Stimulated activated CD4-positive, alpha-beta T cell treated with anti-CD3 and anti-CD28 coated beads, Interleukin-1b, Interleukin-23, amount 100 ng/mL, for 1 hour (primary cell): ENCODE measurements at regions not wholly inside any gene's neighbourhood (a gene's known extent, or its start where the extent isn't known, plus 50 kb on each side); places are given as distances from the start of the nearest gene placed in this dataset.
"Not testable (repeated sequence)": the region's sequence is repeated elsewhere in the genome, so short reads cannot be mapped to it uniquely, and the experiment has no call there.

Experiments
- DNase-seq, 2 donors: peaks; one replicate each; pipeline ENCODE4 v3.0.0-alpha.2; 2020; ENCODE audit warnings: low read depth in 2 of 2

GRCh38 chr6:25157842-25158241, 121.3 kb upstream of the CARMIL1 start:
- DNase-seq, result no peak

GRCh38 chr6:25160134-25160533, 119.0 kb upstream of the CARMIL1 start:
- DNase-seq, result not testable (repeated sequence)

- DNase-seq, result no peak
Measured at GRCh38 chr6:25165177-25165576, 114.0 kb upstream of the CARMIL1 start.

- DNase-seq, result no peak
Measured at GRCh38 chr6:25165800-25166199, 113.4 kb upstream of the CARMIL1 start.

GRCh38 chr6:25166955-25167748, 112.0 kb upstream of the CARMIL1 start:
- no peak for DNase-seq

GRCh38 chr6:25167961-25168360, 111.2 kb upstream of the CARMIL1 start:
- DNase-seq, result no peak

- no peak for DNase-seq
Measured at GRCh38 chr6:25168637-25169036, 110.5 kb upstream of the CARMIL1 start.

- DNase-seq, result no peak
Measured at GRCh38 chr6:25169553-25169952, 109.6 kb upstream of the CARMIL1 start.

- DNase-seq, result no peak
Measured at GRCh38 chr6:25169961-25170360, 109.2 kb upstream of the CARMIL1 start.

- DNase-seq, result no peak
Measured at GRCh38 chr6:25170640-25171039, 108.5 kb upstream of the CARMIL1 start.

- DNase-seq, result no peak
Measured at GRCh38 chr6:25171301-25171700, 107.9 kb upstream of the CARMIL1 start.

GRCh38 chr6:25172819-25173218, 106.4 kb upstream of the CARMIL1 start:
- DNase-seq, result no peak

- DNase-seq, result no peak
Measured at GRCh38 chr6:25173246-25173645, 105.9 kb upstream of the CARMIL1 start.

GRCh38 chr6:25173951-25174474, 105.2 kb upstream of the CARMIL1 start:
- DNase-seq, result no peak

- DNase-seq, result no peak
Measured at GRCh38 chr6:25174678-25175077, 104.5 kb upstream of the CARMIL1 start.

- no peak for DNase-seq
Measured at GRCh38 chr6:25175196-25175595, 104.0 kb upstream of the CARMIL1 start.

- DNase-seq, result no peak
Measured at GRCh38 chr6:25175681-25176080, 103.5 kb upstream of the CARMIL1 start.

- no peak for DNase-seq
Measured at GRCh38 chr6:25176466-25176865, 102.7 kb upstream of the CARMIL1 start.

GRCh38 chr6:25177500-25178028, 101.6 kb upstream of the CARMIL1 start:
- DNase-seq, result no peak

GRCh38 chr6:25178336-25179035, 100.7 kb upstream of the CARMIL1 start:
- no peak for DNase-seq

- DNase-seq, result no peak
Measured at GRCh38 chr6:25179051-25179778, 100.0 kb upstream of the CARMIL1 start.
